GM18508 (cell line): ENCODE measurements at regions not wholly inside any gene's neighbourhood (a gene's known extent, or its start where the extent isn't known, plus 50 kb on each side); places are given as distances from the start of the nearest gene placed in this dataset.

Experiments used
- ATAC-seq: cut with Tn5 transposase; IDR thresholded peaks from one replicate; pipeline ENCODE4 v1.9.1; 2021; ENCODE audit warnings: moderate number of reproducible peaks; ENCODE audit not compliant: insufficient read depth, unreplicated experiment

DNA sequence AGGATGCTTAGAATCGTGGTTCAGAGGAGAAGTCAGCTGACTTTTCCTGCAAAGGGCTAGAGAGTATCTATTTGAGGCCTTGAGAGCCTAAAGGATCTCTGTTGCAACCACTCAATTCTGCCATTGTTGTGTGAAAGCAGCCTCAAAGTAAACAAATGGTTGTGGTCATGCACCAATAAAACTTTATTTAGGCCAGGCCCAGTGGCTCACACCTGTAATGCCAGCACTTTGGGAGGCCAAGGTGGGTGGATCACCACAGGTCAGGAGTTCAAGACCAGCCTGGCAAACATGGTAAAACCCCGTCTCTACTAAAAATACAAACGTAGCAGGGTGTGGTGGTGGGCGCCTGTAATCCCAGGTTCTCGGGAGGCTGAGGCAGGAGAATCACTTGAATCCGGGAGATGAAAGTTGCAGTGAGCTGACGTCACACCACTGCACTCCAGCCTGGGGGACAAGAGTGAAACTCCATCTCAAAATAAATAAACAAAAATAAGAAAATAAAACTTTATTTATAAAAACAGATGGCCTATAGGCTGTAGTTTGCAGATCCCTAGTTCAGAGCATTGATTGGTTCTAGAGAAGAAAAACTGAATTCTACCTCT, 135.9 kb upstream of the KLF4 start:
- ATAC-seq, result no peak

DNA sequence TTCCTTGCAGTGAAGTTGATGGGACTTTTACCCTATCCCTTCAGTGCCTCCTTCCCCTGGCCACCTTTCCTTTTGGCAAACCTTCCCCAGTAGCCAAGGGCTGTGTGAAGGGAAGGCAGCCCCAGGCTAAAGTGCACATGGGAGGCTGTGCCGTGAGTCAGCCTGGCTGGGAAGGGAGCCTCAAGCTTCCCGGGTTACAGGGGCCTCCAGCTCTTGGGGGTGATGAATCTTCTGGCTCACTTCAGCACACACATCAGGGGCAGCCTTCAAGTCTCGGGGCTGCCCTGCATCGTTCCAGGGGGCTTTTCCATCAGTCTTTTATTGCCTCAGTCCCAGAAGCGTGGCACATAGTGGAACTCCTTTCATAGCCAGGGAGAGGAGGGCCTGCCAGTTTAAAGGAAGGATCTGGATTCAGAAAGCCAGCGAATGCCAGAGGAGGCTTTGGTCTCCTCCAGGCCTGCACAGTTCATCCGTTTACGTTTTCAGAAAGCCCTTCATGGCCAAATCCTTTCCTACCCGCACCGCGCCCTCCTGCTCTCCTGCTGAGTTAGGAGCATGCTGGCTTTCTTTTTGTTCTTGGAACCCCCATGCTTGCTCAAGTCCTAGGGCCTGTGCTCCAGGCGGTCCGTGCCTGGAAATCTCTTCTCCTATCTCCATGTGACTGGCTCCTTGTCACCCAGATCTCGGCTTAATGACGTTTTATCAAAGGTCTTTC, 134.8 kb upstream of the KLF4 start:
- no peak for ATAC-seq

- no peak for ATAC-seq
These were observed 131.9 kb upstream of the KLF4 start for GRCh38 chr9:107621436-107621835.

DNA sequence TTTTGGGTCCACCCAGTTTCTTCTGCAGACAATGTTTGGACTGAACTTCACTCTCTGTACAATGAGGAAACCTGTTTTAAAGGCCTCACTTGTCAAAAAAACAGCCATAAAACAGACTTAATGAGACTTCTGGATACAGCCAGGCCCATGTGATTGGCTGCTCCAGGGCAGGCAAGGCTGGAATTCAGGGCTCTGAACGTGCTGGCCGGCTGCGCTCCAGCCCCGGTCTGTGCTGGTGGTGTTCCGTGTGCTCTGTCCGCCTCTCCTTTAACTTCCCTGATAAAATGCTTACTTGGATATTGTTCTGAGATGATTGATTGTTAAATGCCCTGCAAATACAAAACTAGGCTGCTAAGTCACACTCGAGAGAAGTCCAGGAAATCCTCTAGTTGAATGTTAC, 131.2 kb upstream of the KLF4 start:
- no peak for ATAC-seq

- ATAC-seq, result no peak
These were observed 130.7 kb upstream of the KLF4 start for GRCh38 chr9:107620236-107620635.

- no peak for ATAC-seq
These were observed 125.8 kb upstream of the KLF4 start for GRCh38 chr9:107615321-107615720.

GRCh38 chr9:107614765-107615164, 125.2 kb upstream of the KLF4 start:
- ATAC-seq, result no peak

GRCh38 chr9:107613321-107613720, 123.8 kb upstream of the KLF4 start:
- ATAC-seq, result no peak

DNA sequence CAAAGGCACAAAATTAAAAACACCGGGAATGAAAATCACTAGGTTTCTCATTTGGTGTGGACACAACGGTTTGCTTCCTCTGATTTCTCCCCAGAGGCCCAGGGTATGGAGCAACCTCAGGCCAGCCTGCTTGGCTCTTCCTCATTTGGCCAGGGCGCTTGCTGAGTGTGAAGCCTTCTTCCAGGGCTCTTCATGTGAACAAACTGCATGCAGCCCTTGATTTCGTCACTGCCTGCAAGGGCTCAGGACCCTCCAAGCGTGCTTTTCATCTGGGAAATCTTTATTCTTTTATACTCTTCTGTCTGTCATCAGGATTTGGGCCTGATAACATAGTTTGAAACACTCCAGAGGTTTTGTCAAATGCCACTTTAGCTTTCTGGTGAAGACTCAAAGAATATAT, 122.6 kb upstream of the KLF4 start:
- ATAC-seq, result no peak

DNA sequence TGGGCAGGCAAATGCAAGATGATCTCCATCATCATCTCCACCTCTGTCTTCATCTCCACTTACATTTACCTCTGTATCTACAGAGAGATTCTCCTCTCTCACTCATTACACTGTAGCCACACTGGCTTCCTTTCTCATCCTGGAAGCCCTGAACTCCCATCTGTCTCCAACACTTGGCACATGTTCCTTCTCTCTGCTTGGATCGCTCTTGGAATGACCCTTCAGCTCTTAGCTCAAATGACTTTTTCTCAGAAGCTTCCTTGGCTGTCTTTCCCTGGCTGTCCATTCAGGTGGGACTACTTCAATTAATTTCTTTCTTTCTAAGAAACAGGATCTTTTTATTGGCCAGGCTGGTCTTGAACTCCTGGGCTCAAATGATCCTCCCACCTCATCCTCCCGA, 120.0 kb upstream of the KLF4 start:
- ATAC-seq, result no peak

DNA sequence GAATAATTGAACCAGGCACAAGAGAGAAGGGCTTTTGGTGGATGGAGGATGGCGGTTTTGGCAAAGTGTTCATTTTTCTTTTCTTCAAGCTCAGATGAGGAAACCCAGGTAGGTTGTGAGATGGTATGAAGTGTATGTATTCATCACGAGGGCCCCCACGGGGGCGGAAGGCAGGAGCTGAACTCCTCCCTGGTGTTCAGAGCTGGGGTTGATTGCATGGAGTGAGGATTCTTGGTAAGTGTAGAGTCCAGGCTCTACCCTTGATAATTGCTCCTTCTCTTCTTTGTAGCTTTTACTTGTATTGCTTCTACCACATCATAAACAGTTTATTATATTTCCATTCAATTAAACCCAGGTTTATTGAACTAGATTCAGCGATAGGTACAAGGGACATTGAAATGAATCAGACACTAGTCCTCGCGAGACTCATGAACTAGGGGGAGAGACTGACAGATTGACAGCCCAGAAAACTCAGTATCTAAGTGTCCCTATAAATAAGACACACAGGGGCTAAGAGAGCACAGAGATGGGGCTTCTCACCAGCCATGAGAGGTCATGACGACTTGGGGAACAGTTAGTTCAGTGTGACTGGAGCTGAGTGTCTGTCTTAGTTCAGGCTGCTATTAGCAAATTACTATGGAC, 116.7 kb upstream of the KLF4 start:
- ATAC-seq, result no peak

DNA sequence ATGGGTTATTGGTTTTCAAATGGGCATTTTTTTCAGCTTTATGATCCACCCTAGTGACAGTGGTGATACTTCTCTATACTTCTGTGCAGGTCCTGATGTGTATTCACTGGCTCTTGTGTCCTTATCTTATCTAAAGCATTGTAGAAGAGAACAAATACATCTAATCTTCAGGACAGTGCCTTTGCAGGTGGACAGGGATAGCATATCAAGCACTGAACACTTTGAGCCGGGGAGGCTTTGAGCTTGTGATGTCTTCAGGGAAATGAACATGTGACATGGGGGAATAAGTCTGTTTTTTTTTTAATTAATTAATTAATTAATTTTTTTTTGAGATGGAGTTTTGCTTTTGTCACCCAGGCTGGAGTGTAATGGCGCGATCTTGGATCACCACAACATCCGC, 115.5 kb upstream of the KLF4 start:
- no peak for ATAC-seq

DNA sequence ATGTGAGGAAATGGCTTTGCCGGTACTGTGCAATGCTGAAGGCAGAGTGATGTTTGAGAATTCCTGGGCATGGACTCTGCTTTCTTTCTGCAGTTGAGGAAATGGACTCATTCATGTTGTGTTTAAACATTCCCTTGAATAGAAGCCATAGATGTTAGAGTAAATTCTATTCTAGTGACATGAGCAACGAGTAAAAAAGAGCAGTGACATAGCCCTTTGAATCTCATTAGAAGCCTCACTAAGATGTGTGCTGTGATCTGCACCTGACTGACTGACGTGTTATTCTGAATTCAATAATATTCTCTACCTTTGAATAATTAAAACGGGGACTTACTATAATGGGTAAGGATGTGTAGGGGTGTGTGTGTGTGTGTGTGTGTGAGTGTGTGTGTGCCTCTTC, 113.7 kb upstream of the KLF4 start:
- ATAC-seq, result no peak

DNA sequence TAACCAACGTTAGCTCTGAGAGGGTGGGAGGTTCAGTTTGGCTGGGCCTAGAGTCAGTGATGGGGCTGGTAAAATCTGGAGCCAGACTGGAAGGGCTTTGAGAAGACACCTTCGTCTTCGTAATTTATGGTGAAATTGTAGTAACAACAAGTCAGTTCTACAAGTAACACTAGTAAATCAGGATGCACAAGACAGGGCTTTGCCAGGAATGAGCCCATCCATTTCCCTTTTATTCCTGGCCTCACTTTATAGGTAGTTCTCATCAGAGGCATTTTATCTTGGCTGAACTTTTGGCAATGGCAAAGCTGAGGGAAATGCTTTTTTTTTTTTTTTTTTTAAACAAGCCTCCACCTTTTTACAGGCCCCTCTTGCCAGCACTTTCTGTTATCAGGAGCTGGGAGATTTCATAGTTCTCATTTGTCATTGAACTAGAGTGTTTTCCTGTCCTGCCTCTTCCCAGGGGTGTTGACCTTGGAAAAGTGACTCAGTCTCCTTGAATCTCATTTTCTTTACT, 110.5 kb upstream of the KLF4 start:
- no peak for ATAC-seq

DNA sequence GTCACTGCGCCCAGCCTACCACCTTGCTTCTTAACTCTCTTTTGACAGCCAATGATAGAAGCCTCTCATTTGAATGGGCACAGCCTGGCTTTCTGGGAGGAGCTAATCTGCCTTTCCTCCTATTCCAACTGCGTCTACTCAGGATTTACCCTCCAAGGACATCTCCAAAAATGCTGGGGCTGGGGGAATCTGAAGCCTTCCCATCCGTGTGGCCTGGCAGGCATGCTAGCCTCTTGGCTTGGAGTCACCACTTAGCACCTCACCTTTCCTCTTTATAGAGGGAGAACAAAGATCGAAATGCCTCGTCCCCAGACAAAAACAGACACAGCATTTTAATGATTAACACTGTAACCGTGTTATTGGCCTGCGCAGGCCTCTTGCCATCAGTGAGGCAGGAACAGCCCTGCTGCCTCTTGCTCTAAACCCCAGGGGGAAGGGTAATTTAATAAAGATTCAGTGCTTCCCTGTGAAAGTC, 108.2 kb upstream of the KLF4 start:
- no peak for ATAC-seq

DNA sequence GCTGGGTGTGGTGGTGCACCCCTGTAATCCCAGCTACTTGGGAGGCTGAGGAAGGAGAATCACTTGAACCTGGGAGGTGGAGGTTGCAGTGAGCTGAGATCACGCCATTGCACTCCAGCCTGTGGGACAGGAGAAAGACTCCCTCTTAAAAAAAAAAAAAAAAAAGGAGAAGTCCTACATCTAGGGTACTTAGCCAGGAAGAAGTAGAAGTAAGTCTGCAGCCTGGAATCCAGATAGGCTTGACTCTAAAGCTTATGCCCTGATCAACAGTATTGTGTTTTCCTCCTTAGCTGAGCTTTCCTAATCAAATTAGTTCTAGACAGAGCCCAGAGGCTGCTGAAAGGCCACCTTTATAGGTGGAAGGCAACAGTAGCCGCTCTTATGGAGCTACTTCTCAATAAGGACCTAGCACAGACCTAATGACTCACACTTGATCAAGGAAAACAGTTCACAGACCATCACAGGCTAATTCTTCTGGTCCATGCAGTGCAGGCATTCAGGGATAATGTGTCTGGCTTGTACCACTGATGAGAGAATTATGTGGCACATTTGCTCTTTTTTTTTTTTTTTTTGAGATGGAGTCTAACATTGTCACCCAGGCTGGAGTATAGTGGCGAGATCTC, 105.5 kb upstream of the KLF4 start:
- no peak for ATAC-seq

GRCh38 chr9:107593224-107593870, 103.8 kb upstream of the KLF4 start:
- no peak for ATAC-seq

DNA sequence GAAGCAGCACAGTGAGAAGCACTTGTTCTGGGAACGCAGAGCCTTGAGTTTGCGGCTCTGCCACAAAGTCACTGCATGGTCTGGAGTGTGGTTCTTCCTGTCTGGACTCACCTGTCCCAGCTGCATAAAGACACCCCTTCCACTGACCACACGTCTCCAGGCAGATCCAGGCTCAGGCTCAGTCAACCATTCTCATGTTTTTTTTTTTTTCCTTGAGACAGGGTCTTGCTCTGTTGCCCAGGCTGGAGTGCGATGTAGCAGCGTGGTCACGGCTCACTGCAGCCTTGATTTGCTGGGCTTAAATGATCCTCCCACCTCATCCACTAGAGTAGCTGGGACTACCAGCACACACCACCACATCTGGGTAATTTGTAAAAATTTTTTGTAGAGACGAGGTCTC, 102.9 kb upstream of the KLF4 start:
- no peak for ATAC-seq

DNA sequence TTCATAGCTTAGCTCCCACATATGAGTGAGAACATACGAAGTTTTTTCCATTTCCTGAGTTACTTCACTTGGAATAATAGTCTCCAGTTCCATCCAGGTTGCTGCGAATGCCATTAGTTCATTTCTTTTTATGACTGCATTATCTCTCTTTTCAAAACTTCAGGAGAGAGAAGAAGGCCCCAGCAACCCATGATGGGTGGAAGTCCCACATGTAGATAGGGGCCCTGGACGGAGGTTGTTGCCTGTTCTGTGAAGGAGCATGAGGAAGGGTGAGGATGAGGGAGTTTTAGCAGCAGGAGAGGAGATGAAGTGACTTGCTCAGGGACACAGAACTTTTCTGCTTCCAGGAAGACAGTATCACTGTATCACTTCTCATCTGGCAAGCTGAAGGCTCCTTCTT, 102.2 kb upstream of the KLF4 start:
- ATAC-seq, result no peak

GRCh38 chr9:107588393-107588792, 98.8 kb upstream of the KLF4 start:
- ATAC-seq, result no peak
